ENCODE measurements at regions not wholly inside any gene's neighbourhood (a gene's known extent, or its start where the extent isn't known, plus 50 kb on each side); places are given as distances from the start of the nearest gene placed in this dataset.
A peak's percentile ranks its signal among the peaks of the same experiment; 100 is the strongest.

- no peak for DNase-seq
These were observed 480.7 kb downstream of the MRPL39 start for GRCh38 chr21:25126564-25126963.

- no peak for DNase-seq
These were observed 488.6 kb downstream of the MRPL39 start for GRCh38 chr21:25118648-25119047.

DNA sequence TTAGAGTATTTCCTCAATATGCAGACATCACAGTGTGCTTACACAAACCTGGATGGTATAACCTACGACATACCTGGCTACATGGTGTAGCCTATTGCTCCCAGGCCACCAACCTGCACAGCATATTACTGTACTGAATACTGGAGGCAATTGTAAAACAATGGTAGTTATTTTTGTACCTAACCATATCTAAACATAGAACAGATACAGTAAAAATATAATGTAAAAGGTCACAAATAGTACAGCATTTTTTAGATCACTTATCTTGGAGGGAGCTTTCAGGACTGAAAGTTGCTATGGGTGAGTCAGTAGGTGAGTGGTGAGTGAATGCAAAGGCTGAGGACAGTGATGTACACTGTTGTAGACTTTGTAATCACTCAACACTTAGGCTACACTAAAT is 492.3 kb downstream of the MRPL39 start:
- peak; percentile 72 for DNase-seq

DNA sequence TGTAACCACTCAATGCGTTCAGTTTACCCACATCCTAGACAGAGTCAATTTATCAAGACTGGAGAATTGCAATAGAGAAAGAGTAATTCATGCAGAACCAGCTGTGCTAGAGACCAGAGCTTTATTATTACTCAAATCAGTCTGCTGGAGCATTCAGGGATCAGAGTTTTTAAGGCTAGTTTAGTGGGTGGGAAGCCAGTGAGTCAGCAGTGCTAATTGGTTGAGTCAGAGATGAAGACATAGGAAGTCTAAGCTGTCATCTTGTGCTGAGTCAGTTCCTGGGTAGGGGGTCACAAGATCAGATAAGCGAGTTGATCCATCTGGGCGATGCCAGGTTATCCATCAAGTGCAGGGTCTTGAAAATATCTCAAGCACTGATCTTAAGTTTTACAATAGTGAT is 499.6 kb downstream of the MRPL39 start:
- peak; percentile 95 for DNase-seq

DNA sequence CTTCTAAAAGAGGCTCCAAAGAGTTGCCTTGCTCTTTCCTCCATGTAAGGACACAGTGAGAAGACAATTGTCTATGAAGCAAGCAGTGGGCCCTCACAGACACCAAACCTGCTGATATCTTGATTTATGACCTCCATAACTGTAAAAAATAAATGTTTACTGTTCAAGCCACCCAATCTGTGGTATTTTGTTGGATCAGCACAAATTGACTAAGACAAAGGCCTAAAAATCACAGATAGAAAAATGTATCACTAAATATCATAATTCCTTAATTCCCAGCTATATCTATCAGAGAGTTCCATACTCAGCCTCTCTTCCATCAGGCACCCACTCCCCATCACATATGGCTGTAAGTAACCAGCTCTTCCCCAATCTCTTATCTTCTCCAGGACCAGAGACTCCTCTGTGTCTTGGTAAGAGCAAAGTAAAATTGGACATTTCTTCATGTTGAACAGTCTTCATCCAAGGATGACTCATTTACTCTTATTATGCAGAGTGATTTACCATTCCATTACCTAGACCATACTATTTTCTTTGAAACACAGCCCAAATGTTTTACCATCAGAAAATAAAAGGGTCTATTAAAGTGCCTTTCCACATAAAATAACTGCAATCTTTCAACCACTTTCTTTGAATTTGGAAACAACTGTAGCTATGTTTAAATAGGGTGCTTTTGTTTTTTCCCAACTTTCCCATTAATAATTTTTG is 503.6 kb downstream of the MRPL39 start:
- DNase-seq: peak; percentile 72

DNA sequence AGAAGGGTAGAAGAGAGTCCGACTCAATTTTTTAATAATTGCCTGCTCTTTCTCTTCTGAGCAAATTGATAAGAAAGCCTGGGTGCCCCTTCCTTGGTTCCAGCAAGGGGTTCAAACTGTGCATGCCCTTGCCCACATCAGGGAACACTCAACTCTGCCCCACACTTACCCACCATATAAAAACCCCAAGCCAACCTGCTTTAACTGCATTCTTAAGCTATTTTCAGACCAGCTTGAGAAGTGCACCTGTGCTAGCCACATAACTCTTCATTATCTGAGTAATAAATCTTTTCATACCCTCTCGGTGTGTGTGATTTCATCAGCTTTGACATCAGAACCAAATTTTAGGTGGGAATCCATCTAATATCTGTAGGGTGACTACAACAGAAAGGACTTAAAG is 509.6 kb downstream of the MRPL39 start:
- no peak for DNase-seq

GRCh38 chr21:25094695-25095094 is 512.6 kb downstream of the MRPL39 start:
- no peak for DNase-seq

DNA sequence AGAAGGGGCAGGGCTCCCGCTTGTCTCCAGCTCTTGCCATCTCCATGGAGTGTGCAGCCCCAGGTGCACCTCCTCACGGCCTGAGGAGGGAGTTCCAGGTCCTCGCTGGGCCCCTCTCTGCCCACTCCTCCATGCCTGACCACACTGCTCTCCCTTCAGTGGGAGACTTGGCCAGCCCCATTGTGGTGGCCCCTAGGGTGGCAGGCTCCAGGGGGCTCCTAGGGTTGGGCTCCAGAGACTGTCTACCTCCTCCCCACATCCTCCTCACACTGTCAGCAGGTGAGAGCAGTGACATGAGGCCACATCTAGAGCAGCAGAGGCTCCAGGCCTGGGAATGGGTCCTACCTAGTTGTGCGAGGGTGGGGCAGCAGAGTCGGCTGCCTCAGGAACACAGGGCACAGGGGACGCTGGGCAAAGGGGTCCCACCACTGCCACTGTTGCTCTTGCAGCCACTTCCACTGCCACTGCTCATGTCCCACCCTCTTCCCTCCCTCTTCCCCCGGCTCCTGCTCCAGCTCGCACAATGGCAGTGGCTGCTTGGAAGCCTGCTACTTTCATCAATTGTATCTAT is 514.8 kb downstream of the MRPL39 start:
- no peak for DNase-seq

DNA sequence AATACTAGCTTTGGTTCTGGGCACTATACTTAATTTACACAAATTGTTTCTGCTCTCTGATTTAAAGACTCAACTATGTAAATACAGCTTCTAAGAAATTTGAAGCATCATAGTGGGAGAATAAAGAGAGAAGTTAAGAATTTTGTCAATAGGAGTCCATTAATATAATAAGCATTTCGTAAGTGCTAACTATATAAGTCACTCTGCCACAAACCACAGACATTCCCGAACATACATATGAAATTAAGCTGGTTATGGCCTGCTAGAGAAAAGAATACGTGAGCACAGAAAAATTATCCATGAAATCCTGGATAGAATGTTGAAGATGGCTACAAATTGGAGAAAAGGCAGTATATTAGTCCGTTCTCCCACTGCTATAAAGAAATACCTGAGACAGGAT is 526.2 kb downstream of the MRPL39 start:
- DNase-seq: peak; percentile 89

GRCh38 chr21:25080661-25081060 is 526.6 kb downstream of the MRPL39 start:
- DNase-seq: peak; percentile 91

- DNase-seq: peak; percentile 81
These were observed 527.1 kb downstream of the MRPL39 start for GRCh38 chr21:25080141-25080540.

GRCh38 chr21:25079053-25079452 is 528.2 kb downstream of the MRPL39 start:
- DNase-seq: no peak

DNA sequence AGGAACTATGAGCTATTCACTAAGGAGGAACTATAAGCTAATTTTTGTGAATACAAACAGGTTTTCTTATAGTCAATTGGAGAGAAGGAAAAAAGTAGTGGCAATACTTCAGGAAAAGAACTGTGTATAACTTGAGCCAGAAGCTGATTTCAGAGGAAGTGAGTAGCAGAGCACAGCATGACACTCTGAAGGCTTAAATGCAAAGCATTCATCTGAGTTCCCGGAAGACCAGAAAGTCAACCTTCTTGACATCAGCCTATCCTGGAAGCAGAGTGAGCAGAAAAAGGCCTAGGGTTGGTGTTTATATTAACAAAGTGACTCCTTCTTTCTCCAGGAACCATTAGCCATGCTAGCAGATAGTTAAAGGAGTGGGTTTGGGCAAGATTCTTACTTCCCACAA is 545.2 kb downstream of the MRPL39 start:
- DNase-seq: no peak

- DNase-seq: no peak
These were observed 552.6 kb downstream of the MRPL39 start for GRCh38 chr21:25054689-25055088.

- peak; percentile 55 for DNase-seq
These were observed 567.6 kb downstream of the MRPL39 start for GRCh38 chr21:25039461-25040380.

DNA sequence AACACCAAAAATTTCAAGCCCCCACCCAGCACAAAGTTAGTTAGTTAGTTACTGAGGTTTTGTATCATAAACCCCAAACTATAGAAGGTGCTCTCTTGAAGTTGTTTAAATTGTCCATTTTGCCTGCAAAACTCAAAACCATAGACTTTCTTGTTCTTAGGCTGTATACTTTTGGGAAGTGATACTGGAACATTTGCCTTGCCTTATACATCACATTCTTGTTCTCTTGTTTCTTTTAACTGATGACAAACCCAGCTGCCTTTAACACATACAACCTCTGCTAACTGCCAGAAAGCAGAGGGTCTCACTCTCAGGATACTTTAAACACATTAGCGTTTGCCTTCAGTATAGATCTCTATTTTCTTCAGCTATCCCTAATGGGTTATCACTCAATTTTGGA is 570.5 kb downstream of the MRPL39 start:
- no peak for DNase-seq

DNA sequence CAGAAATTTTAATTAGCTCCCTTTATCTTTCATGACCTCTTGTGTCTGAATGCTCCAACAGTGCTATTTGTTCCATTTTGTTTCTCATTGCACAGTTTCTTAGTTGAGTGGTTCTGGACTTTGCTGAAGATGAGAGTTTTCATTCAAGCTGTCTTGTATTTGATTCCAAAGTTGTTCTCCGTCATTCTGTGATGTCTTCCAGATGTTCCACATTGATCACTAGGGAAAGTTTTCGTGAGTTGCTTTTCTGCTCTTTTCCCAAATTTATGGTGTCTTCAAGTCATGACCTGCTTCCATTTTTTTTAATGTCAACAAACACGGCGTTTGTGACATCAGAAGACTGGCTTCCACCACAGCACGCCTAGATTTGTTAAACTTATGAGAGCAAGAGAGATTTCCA is 575.5 kb downstream of the MRPL39 start:
- no peak for DNase-seq

GRCh38 chr21:25029580-25029979 is 577.7 kb downstream of the MRPL39 start:
- no peak for DNase-seq

- DNase-seq: no peak
These were observed 581.7 kb downstream of the MRPL39 start for GRCh38 chr21:25025596-25025995.

GRCh38 chr21:25024639-25025038 is 582.6 kb downstream of the MRPL39 start:
- no peak for DNase-seq

GRCh38 chr21:25005388-25005787 is 601.9 kb downstream of the MRPL39 start:
- DNase-seq: peak; percentile 68

GRCh38 chr21:25002676-25003075 is 604.6 kb downstream of the MRPL39 start:
- no peak for DNase-seq

DNA sequence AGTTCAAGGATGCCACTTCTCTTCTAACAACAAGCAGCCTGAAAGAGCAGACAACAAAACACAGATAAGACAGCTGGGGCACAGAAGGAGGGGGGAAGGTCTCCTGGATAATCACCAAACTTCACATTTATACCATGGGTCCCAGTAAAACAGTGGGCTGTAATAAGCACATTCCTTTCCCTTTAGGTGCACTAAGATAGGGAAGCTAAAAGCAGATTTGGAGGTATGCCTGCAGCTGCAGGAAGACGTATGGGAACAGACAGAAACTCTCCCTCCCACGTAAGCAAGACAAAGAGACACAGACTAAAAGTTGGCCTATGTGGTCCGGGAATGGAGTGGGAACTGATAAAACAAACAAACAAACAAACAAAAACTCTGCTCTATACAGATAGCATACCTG is 612.1 kb downstream of the MRPL39 start:
- DNase-seq: no peak

- DNase-seq: no peak
These were observed 612.6 kb downstream of the MRPL39 start for GRCh38 chr21:24994717-24995116.

Data from fibroblast of skin of right biceps (primary cell).